Spleen (tissue), 11 donors: ENCODE measurements at regions not wholly inside any gene's neighbourhood (a gene's known extent, or its start where the extent isn't known, plus 50 kb on each side); places are given as distances from the start of the nearest gene placed in this dataset.
A peak's percentile ranks its signal among the peaks of the same experiment; 100 is the strongest.

ENCODE experiments used
- DNase-seq: peaks from one replicate; pipeline ENCODE4 v3.0.0-alpha.2; 2020
- H3K27ac ChIP-seq, 8 donors: fragments of 200-600 bp; sonication (generic) in 7 of 8; 1 replicate in 4 of 8; 2 replicates in 4 of 8; pipeline versions ENCODE4 v1.5.0 to v1.8.0; 2016 to 2021; ENCODE audit warnings: inconsistent platforms in 4 of 8, mild to moderate bottlenecking in 4 of 8, moderate library complexity in 1 of 8
- H3K27me3 ChIP-seq, 7 donors: fragments of 200-600 bp; sonication (generic) in 6 of 7; replicated peaks in 1 of 7; 1 replicate in 4 of 7; 2 replicates in 3 of 7; pipeline versions ENCODE4 v1.5.0 to v1.8.0; 2016 to 2021; ENCODE audit warnings: inconsistent platforms in 3 of 7, mild to moderate bottlenecking in 1 of 7
- H3K36me3 ChIP-seq, 6 donors: fragments of 200-600 bp; sonication (generic) in 5 of 6; 1 replicate in 4 of 6; 2 replicates in 2 of 6; pipeline versions ENCODE4 v1.5.0 to v1.8.0; 2016 to 2021; ENCODE audit warnings: inconsistent platforms in 2 of 6
- H3K4me1 ChIP-seq, 6 donors: fragments of 200-600 bp; sonication (generic) in 5 of 6; 1 replicate in 3 of 6; 2 replicates in 3 of 6; pipeline versions ENCODE4 v1.5.0 to v1.8.0; 2016 to 2021; ENCODE audit warnings: inconsistent platforms in 3 of 6
- H3K4me3 ChIP-seq, 8 donors: fragments of 200-600 bp; sonication (generic) in 7 of 8; 1 replicate in 4 of 8; 2 replicates in 4 of 8; pipeline versions ENCODE4 v1.5.0 to v1.8.0; 2016 to 2021; ENCODE audit warnings: inconsistent platforms in 4 of 8, mild to moderate bottlenecking in 4 of 8, moderate library complexity in 2 of 8
- H3K9me3 ChIP-seq, 8 donors: fragments of 200-600 bp; sonication (generic) in 7 of 8; 1 replicate in 4 of 8; 2 replicates in 4 of 8; pipeline versions ENCODE4 v1.5.0 to v1.8.0; 2016 to 2021; ENCODE audit warnings: inconsistent platforms in 4 of 8
- POLR2A ChIP-seq, 3 donors: fragments of 450-650 bp; IDR thresholded peaks; one replicate each; pipeline ENCODE4 v1.5.1; 2017; ENCODE audit warnings: antibody characterized with exemption in 3 of 3, mild to moderate bottlenecking in 1 of 3
- POLR2AphosphoS5 ChIP-seq, 3 donors: sonication (generic); formaldehyde crosslinking; IDR thresholded peaks; one replicate each; pipeline ENCODE4 v1.5.1; 2017; ENCODE audit warnings: antibody characterized with exemption in 3 of 3
- WGBS, 5 donors: extraction: QIAGEN DNeasy Blood & Tissue Kit in 3 of 5; methylation state at CpG; one replicate each; pipeline versions ENCODE4 v1.1.5 to v1.1.7; 2013 to 2018; 5-methylcytosine and 5-hydroxymethylcytosine counted together
- intact Hi-C: fragments of 100-400 bp; cut with DNase I; formaldehyde crosslinking; loops from one replicate; pipeline ENCODE4 v1.15.0; 2023; ENCODE audit warnings: low total_unique reads
- TF ChIP-seq, protein P1 (sequence below), 11 experiments: fragments of 200-600 bp in 7 of 11; fragments of 450-650 bp in 4 of 11; sonication (generic) in 4 of 11; IDR thresholded peaks in 8 of 11; conservative IDR thresholded peaks in 3 of 11; 1 replicate in 7 of 11; 2 replicates in 4 of 11; pipeline versions ENCODE4 v1.4.0 to v1.8.0; 2016 to 2021; ENCODE audit warnings: antibody characterized with exemption in 11 of 11, inconsistent platforms in 4 of 11, mild to moderate bottlenecking in 1 of 11
- donor health status: healthy with polysubstance abuse.
- donor health status: DM: no; HTN: no; CAD: no; lungs with moderate emphysema.
- donor health status: DM: no; HTN: no; CAD: no.
- donor health status: Bipolar disorder and iron deficiency.
- donor health status: healthy.
- donor health status: DM: no; HTN: no; CAD: no.
- donor health status: DM: yes; HTN: yes; CAD: no.

GRCh38 chr13:62049992-62050391 is 634.3 kb upstream of the PCDH20 start:
- H3K4me1 ChIP-seq, result no peaks in the 10 kb centered on the region
- H3K9me3 ChIP-seq, result peaks cover 0 to 39% (median 12%) of the 10 kb centered on the region in 8 donors
- no peaks in the 10 kb centered on the region for H3K36me3 ChIP-seq
- no peak for TF ChIP-seq POLR2A (IDR thresholded peaks at IDR 0.05)
- no peak for TF ChIP-seq POLR2AphosphoS5 (IDR thresholded peaks at IDR 0.05)
- TF ChIP-seq, protein P1, sequence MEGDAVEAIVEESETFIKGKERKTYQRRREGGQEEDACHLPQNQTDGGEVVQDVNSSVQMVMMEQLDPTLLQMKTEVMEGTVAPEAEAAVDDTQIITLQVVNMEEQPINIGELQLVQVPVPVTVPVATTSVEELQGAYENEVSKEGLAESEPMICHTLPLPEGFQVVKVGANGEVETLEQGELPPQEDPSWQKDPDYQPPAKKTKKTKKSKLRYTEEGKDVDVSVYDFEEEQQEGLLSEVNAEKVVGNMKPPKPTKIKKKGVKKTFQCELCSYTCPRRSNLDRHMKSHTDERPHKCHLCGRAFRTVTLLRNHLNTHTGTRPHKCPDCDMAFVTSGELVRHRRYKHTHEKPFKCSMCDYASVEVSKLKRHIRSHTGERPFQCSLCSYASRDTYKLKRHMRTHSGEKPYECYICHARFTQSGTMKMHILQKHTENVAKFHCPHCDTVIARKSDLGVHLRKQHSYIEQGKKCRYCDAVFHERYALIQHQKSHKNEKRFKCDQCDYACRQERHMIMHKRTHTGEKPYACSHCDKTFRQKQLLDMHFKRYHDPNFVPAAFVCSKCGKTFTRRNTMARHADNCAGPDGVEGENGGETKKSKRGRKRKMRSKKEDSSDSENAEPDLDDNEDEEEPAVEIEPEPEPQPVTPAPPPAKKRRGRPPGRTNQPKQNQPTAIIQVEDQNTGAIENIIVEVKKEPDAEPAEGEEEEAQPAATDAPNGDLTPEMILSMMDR (IDR thresholded peaks at IDR 0.05 in 8 of 11, conservative IDR thresholded peaks at IDR 0.05 in 3 of 11), result no peak
- no peak overlapping the region for H3K4me3 ChIP-seq
- intact Hi-C loops, result no loop called here
- no peak overlapping the region for H3K27ac ChIP-seq
- DNase-seq, result no peak
- 76 to 93% (median 80%) methylated on average over 2 of the region's 2 CpGs for WGBS, 5 donors
- H3K27me3 ChIP-seq, result no peaks in the 10 kb centered on the region

GRCh38 chr13:62046512-62046911 is 630.9 kb upstream of the PCDH20 start:
- H3K27ac ChIP-seq, result no peak overlapping the region
- no peak overlapping the region for H3K4me3 ChIP-seq
- peak; percentile 69 for DNase-seq
- H3K4me1 ChIP-seq, result no peaks in the 10 kb centered on the region
- TF ChIP-seq, protein P1 (IDR thresholded peaks at IDR 0.05 in 8 of 11, conservative IDR thresholded peaks at IDR 0.05 in 3 of 11), result no peak
- TF ChIP-seq POLR2AphosphoS5 (IDR thresholded peaks at IDR 0.05) (no peak), POLR2A (IDR thresholded peaks at IDR 0.05) (no peak)
- intact Hi-C loops, result no loop called here
- 85 to 91% (median 90%) methylated on average over 9 to 13 of the region's 13 CpGs for WGBS, 5 donors
- peaks cover 0 to 29% (median 8%) of the 10 kb centered on the region in 8 donors for H3K9me3 ChIP-seq
- H3K36me3 ChIP-seq, result no peaks in the 10 kb centered on the region
- H3K27me3 ChIP-seq, result no peaks in the 10 kb centered on the region

DNA sequence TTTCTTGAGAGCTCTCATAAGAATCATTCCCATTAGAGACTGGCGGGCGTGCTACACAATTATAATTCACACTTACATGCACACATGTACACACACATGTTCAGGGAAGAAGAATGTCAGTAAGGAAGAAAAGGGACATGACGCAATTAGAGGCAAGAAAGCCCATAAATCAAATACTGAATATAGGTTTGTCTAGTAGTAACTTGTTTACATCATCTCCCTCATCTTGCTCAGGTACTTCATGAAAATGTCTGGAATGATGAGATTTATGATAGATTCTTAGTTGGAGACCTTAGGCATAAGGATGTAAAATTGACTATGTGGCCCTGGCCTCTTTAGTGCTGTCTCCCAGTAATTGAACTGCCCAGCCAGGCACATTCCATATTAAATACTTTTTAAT is 628.0 kb upstream of the PCDH20 start:
- WGBS, 5 donors, result 85 to 95% (median 88%) methylated on average over 3 of the region's 3 CpGs

GRCh38 chr13:62040806-62041205 is 625.2 kb upstream of the PCDH20 start:
- 80 to 92% (median 87%) methylated on average over 2 of the region's 2 CpGs for WGBS, 5 donors
- peaks cover 0 to 12% (median 0%) of the 10 kb centered on the region in 8 donors for H3K9me3 ChIP-seq
- intact Hi-C loops, result no loop called here

More for the DNA sequence above, 628.0 kb upstream of the PCDH20 start:
- DNase-seq, result no peak
- no peak overlapping the region for H3K4me3 ChIP-seq
- no peaks in the 10 kb centered on the region for H3K36me3 ChIP-seq
- no peaks in the 10 kb centered on the region for H3K27me3 ChIP-seq
- H3K27ac ChIP-seq, result no peak overlapping the region
- no peaks in the 10 kb centered on the region for H3K4me1 ChIP-seq
- intact Hi-C loops, result no loop called here
- TF ChIP-seq POLR2A (IDR thresholded peaks at IDR 0.05), result no peak
- peaks cover 0 to 25% (median 8%) of the 10 kb centered on the region in 8 donors for H3K9me3 ChIP-seq

More at GRCh38 chr13:62040806-62041205, 625.2 kb upstream of the PCDH20 start:
- Histone ChIP-seq H3K4me1 (no peaks in the 10 kb centered on the region), H3K36me3 (no peaks in the 10 kb centered on the region), H3K4me3 (no peak overlapping the region), H3K27me3 (no peaks in the 10 kb centered on the region), H3K27ac (no peak overlapping the region)
- no peak for DNase-seq
- TF ChIP-seq, protein P1 (IDR thresholded peaks at IDR 0.05 in 8 of 11, conservative IDR thresholded peaks at IDR 0.05 in 3 of 11), result no peak
- no peak for TF ChIP-seq POLR2A (IDR thresholded peaks at IDR 0.05)
- no peak for TF ChIP-seq POLR2AphosphoS5 (IDR thresholded peaks at IDR 0.05)
